Activated B cell treated with CpG ODN at 0.5 μM for 24 hours (primary cell): ENCODE measurements at regions not wholly inside any gene's neighbourhood (a gene's known extent, or its start where the extent isn't known, plus 50 kb on each side); places are given as distances from the start of the nearest gene placed in this dataset.

Experiments
- ATAC-seq: fragments of 200-7000 bp; cut with Tn5 transposase; one replicate; pipeline ENCODE4 v1.10.0; 2021; ENCODE audit warnings: low read depth, mild to moderate bottlenecking, moderate library complexity
- CTCF ChIA-PET: fragments of 350-600 bp; sonication (Branson Sonifier 250); formaldehyde crosslinking; loops from one replicate; lab custom pipeline; 2021; ENCODE audit warnings: antibody characterized with exemption; lab: Charles Lee
- POLR2A ChIA-PET: fragments of 350-600 bp; sonication (Branson Sonifier 250); formaldehyde crosslinking; loops from one replicate; lab custom pipeline; 2021; ENCODE audit warnings: antibody characterized with exemption; lab: Charles Lee
- DNase-seq: peaks from one replicate; pipeline ENCODE4 v3.0.0; 2022
- H3K27ac Mint-ChIP-seq: one replicate; pipeline ENCODE4 v1.8.0; 2020; ENCODE audit warnings: mixed read lengths
- H3K27me3 Mint-ChIP-seq: one replicate; pipeline ENCODE4 v1.8.0; 2021; ENCODE audit warnings: mixed read lengths
- H3K36me3 Mint-ChIP-seq: one replicate; pipeline ENCODE4 v1.8.0; 2021; ENCODE audit warnings: low read depth, mixed read lengths
- H3K4me1 Mint-ChIP-seq: one replicate; pipeline ENCODE4 v1.8.0; 2021; ENCODE audit warnings: mixed read lengths
- H3K4me3 Mint-ChIP-seq: one replicate; pipeline ENCODE4 v1.8.0; 2020; ENCODE audit warnings: mild to moderate bottlenecking, mixed read lengths
- H3K9me3 Mint-ChIP-seq: one replicate; pipeline ENCODE4 v1.8.0; 2020; ENCODE audit warnings: mixed read lengths
- CTCF ChIP-seq: fragments of 200-600 bp; IDR thresholded peaks from one replicate; pipeline ENCODE4 v1.8.0; 2022; ENCODE audit warnings: antibody characterized with exemption, mild to moderate bottlenecking
- intact Hi-C: fragments of 100-400 bp; cut with micrococcal nuclease; formaldehyde crosslinking; loops from one replicate; pipeline ENCODE4 v1.15.1; 2024

GRCh38 chr3:177589911-177590381, 392.7 kb upstream of the TBL1XR1 start:
- H3K4me3 Mint-ChIP-seq, result no peak overlapping the region
- H3K9me3 Mint-ChIP-seq, result no peaks in the 10 kb centered on the region
- ATAC-seq (no peak), DNase-seq (no peak)
- no peaks in the 10 kb centered on the region for H3K27me3 Mint-ChIP-seq
- TF ChIP-seq CTCF, result no peak
- H3K4me1 Mint-ChIP-seq, result peaks cover 9% of the 10 kb centered on the region
- ChIA-PET POLR2A (interaction anchor here (0.6 kb wide), 1 partner anchor 196 kb away, joined by 12 read pairs; no protein-coding TSS in a partner anchor), CTCF (no interaction called here)
- H3K27ac Mint-ChIP-seq, result no peak overlapping the region
- no peaks in the 10 kb centered on the region for H3K36me3 Mint-ChIP-seq
- intact Hi-C loops, result no loop called here

DNA sequence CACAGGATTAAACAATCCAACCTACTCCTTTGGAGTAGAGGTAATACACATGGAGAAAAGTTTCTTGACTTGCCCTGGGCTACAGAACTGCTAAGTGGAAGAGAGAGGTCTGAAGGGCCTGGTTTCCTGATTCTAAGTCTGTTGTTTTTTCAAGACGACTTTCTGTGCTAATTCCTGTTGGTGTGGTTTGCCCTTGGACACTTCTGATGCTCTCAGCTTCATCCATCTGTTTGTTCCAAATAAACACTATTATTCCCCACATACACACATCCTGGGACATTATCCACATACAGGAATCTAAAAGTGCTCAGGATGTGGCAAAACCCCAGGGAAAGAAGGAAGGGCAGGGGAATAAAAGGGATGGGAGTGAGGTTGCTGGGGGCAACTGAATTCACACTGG, 393.5 kb upstream of the TBL1XR1 start:
- ATAC-seq (no peak), DNase-seq (no peak)
- Mint-ChIP-seq H3K4me3 (no peak overlapping the region), H3K36me3 (no peaks in the 10 kb centered on the region), H3K27ac (no peak overlapping the region), H3K4me1 (peaks cover 9% of the 10 kb centered on the region), H3K27me3 (no peaks in the 10 kb centered on the region), H3K9me3 (no peaks in the 10 kb centered on the region)
- POLR2A ChIA-PET, result interaction anchor here (0.6 kb wide), 1 partner anchor 195 kb away, joined by 12 read pairs; no protein-coding TSS in a partner anchor
- TF ChIP-seq CTCF, result no peak
- CTCF ChIA-PET, result no interaction called here
- intact Hi-C loops, result no loop called here

DNA sequence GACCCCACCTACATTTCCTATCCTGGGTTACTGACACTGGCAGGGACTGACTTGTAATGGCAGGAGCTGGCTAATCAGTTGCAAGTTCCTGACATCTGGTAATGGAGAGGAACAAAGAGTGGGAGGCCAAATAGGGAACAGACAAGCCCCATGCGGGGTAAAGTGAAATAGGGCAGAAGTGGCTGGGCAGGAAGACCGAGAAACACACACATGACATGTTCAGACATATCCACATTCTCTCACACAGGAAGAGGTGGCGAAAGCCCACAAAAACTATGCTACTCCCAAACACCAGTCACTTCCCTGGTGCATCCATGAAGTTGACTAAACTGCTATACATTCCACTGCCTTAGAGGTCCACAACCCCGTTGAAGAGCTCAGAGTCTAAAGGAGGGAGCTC, 394.1 kb upstream of the TBL1XR1 start:
- intact Hi-C loops, result no loop called here
- Mint-ChIP-seq H3K27ac (no peak overlapping the region), H3K4me3 (no peak overlapping the region), H3K36me3 (no peaks in the 10 kb centered on the region), H3K4me1 (peaks cover 13% of the 10 kb centered on the region), H3K27me3 (no peaks in the 10 kb centered on the region), H3K9me3 (no peaks in the 10 kb centered on the region)
- ChIA-PET CTCF (no interaction called here), POLR2A (no interaction called here)
- no peak for TF ChIP-seq CTCF
- DNase-seq, result no peak
- no peak for ATAC-seq

DNA sequence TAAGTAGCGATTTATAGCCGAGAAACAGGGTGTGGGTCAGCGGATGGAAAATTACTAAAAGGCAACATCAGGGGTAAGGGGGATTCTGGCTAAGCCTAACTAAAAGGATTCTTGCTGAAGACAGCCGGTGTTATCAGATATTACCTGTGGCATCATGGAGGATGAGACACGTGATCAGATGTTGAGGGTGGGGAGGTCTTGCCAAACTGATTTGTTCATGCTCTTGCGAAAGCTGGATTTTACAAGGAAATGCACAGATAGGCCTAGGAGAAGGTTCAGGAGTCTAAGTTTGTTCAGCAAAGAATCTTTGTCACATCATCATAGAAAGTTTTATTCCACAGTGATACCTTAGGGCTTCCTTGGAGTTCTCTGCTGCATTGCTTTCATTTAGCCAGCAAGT, 396.8 kb upstream of the TBL1XR1 start:
- no peaks in the 10 kb centered on the region for H3K9me3 Mint-ChIP-seq
- ATAC-seq (no peak), DNase-seq (no peak)
- H3K27me3 Mint-ChIP-seq, result no peaks in the 10 kb centered on the region
- H3K4me1 Mint-ChIP-seq, result peaks cover 40% of the 10 kb centered on the region
- no peak overlapping the region for H3K27ac Mint-ChIP-seq
- POLR2A ChIA-PET, result no interaction called here
- H3K36me3 Mint-ChIP-seq, result no peaks in the 10 kb centered on the region
- H3K4me3 Mint-ChIP-seq, result no peak overlapping the region
- CTCF ChIA-PET, result no interaction called here
- TF ChIP-seq CTCF, result no peak
- intact Hi-C loops, result no loop called here

DNA sequence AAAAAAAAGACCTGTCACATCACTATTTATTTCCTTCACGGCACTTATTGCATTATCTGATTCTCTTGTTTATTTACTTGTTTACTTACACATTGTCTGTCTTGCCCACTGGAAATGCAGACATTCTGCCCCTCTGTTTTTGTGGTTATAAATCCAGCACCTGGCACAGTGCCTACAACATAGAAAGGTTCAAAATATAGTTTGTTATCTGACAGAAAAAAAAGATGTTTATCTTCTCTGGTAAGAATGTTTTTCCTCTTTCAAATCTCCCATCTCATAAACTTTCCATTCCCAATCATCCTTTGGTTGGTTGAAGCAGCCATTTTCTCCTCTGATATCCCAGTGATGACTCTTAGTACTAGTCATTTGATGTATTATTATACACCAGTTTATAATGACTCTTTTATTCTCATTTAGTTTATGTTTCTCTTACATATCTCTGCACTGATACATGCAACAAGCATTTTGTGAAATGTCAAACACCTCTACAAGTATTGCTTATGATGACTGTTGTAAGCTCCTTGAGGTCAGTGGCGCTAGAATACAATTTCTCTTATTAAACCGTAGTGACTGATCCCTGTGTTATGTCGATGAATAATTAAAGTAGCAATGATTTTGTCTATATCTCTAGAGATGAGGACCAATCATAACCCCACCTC, 398.4 kb upstream of the TBL1XR1 start:
- ATAC-seq (no peak), DNase-seq (no peak)
- CTCF ChIA-PET, result no interaction called here
- no peaks in the 10 kb centered on the region for H3K36me3 Mint-ChIP-seq
- POLR2A ChIA-PET, result interaction anchor here (0.7 kb wide), 1 partner anchor 299 kb away, joined by 3 read pairs; no protein-coding TSS in a partner anchor
- H3K9me3 Mint-ChIP-seq, result no peaks in the 10 kb centered on the region
- H3K27me3 Mint-ChIP-seq, result no peaks in the 10 kb centered on the region
- intact Hi-C loops, result no loop called here
- TF ChIP-seq CTCF, result no peak
- H3K4me3 Mint-ChIP-seq, result no peak overlapping the region
- H3K4me1 Mint-ChIP-seq, result peaks cover 50% of the 10 kb centered on the region
- no peak overlapping the region for H3K27ac Mint-ChIP-seq
